Stimulated activated CD8-positive, alpha-beta memory T cell treated with anti-CD3 and anti-CD28 coated beads, Interleukin-4, amount 100 ng/mL, for 1 hour (primary cell): ENCODE measurements at regions not wholly inside any gene's neighbourhood (a gene's known extent, or its start where the extent isn't known, plus 50 kb on each side); places are given as distances from the start of the nearest gene placed in this dataset.
"Not testable (repeated sequence)": the region's sequence is repeated elsewhere in the genome, so short reads cannot be mapped to it uniquely, and the experiment has no call there.

Source experiments
- DNase-seq, 2 donors: peaks; one replicate each; pipeline ENCODE4 v3.0.0-alpha.2; 2020; ENCODE audit warnings: low read depth in 2 of 2, low spot score in 1 of 2

- no peak for DNase-seq
These were observed 84.8 kb upstream of the HNF1B start for GRCh38 chr17:37829592-37830123.

- no peak for DNase-seq
These were observed 83.8 kb upstream of the HNF1B start for GRCh38 chr17:37828651-37829124.

DNA sequence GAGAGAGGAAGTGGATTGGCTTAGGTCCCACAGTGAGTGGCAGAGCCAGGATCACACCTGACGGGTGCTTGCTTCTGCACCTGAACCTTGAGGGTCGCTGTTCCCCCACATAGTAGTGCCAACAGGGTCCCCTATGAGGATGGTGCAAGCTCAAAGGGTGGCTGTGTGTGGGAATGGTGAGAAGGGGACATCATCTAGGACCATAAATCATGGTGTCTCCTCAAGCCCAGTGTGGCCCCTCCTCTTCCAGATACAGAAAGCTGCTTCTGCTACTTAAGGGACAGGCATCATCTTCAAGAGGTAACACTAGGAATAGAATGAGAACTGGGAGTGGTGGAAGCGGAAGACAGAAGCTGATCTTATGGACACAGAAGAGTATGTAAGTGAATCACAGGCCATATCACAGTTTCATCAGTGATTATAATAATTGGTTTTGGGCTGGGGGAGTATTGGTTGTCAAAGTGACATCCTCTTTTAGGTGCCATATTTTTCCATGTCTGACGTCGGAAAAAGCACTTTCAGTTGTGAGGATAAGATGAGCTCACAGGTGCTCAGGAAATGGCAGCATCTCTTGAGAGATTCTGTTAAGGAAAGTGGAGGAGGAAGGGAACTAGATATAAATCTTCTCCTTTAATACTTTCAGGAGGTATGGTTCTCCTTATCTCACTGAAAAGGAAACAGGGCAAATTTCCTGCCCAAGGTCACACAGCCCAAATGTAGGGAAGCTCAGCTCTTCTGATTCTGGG, 83.2 kb upstream of the HNF1B start:
- DNase-seq = no peak

- DNase-seq = no peak
These were observed 81.9 kb upstream of the HNF1B start for GRCh38 chr17:37826497-37827430.

DNA sequence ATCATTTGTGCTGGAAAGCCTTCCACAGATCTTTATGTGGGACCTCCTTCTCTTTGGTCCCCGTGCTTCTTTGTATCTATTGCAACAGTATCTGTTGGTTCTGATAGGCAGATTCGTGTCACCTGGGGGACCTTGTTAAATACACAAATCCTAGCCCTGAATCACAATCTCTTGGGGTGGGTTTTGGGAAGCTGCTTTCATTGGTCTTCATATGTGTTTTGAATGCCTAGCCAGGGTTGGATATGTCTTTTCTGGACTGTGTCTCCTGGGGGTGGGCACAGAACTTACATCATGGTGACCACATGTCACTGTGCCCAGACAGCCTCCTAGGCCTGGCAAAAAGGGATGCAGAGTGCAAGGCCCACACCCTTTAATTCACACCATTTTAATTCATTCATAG, 81.0 kb upstream of the HNF1B start:
- DNase-seq = no peak

DNA sequence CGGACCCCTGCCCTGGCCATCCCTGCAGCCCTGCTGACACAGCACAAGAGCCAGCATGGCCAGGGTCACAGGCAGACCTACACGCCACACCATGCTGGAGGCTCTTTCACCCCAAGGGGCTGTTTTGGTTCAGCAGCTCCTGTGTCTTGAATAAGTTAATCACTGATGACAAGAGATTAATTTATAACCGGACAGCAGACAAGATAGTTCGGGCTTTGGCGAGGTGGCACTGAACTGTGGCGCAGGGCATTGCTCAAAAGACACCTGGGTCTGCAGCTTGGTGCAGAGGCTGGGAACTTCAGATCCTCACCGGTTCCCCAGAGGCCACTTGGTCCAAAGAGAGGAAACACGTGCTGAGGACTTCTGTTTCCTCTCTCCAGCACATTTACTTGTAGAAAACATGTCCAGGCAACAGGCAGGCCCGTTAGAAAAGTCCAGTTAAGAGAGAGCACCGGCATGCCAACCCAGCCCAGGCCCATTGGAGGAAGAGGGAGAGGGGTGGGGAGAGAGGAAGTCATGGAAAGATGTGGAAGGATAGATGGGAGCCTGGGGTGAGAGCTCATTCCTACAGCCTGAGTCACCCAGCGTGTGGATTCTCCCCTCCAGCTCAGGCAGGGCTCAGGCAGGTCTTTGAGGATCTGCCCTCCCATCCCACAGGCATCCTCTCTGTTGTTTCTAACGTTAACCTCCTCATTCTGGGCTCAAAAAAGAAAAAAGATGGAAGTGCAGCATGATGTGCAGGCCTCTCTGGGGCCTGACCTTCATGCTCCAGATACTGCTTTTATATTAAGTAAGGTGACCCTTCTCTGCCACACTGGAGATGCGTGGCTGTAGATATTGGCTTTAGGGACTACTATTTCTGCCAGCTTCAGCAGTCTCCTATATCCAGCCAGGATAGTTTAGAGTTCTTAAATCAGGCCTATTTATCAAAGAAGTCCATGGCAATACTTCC, 80.0 kb upstream of the HNF1B start:
- DNase-seq = no peak

DNA sequence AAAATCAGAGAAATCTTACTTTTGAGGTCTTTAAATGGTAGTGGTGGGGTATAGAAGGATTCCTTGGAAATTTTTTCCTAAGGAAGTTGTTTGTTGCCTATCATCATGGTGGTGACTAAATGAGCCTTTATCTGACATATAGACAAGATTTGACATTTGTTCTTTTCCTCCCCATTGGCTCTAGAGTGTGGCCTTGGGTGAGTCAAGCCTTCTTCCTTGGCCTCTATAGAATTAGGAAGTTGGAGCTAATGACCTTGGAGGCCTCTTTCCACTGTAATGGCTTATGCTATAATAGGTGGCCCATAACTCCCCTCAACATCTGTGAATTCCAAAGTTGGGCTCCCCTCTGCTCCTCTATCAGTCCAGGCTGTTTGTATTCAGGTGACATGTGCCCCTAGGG, 79.1 kb upstream of the HNF1B start:
- DNase-seq = no peak

DNA sequence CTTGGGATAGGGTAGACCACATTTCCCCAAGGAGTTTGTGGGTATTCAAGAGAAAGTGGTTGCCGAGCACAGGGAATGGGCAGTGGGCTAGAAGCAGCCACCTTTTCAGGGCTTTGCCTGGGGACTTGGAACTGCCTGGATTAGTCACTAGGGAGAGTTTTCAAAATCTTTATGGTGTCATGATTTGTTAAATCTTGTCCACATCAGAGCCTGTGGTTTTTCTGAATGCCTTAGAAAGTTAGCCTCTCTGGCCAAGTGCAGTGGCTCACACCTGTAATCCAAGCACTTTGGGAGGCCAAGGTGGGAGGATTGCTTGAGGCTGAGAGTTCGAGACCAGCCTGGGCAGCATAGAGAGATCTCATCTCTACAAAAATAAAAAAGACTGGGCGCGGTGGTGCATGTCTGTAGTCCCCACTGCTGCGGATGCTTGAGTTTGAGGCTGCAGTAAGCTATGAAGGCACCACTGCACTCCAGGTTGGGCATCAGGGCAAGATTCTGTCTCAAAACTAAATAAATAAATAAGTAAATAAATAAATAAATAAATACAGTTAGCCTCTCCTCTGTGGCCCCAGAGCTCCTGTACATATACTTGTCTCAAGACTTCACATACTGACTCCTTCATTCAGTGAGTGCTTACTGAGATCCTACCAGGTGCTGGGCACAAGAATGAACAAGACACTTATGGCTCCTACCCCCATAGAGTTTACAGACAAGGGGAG, 76.3 kb upstream of the HNF1B start:
- DNase-seq = no peak

GRCh38 chr17:37820313-37820994, 75.6 kb upstream of the HNF1B start:
- DNase-seq = no peak

DNA sequence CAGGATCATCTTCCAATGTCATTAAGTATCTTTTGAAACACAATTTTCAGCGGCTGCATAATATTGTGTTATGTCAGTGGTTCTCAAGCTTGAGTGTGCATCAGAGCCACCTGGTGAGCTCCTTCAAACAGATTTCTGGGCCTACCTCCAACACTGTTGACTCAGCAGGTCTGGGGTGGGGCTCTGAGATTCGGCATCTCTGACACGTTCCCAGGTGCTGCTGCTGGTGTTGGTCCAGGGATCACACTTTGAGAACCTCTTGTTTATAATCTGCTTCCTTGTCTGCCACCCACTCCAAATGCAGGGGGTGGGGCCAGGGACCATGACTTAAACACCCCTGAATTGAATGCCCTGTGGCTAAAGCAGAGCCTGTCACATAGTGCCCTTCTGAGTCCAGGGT, 73.8 kb upstream of the HNF1B start:
- DNase-seq = no peak

- no peak for DNase-seq
These were observed 72.1 kb upstream of the HNF1B start for GRCh38 chr17:37816950-37817349.

DNA sequence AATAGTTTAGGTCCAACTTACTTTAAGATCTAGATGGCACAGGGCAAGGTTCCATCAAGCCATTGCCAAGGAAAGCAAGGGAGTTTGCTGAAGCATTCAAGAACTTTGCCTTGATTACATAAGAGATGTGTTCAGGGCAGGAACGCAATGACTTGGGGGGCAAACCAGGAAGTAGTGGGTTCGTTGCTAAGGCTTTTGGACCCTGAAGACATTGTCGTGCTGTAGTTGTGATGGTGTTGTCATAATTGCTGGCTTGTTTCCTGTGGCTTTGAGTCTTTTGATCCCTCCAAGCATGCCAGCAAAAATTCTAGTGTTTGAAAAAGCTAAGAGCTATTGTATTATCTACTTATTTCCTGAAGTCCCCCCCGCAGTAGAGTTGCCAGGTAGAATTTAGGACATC, 70.7 kb upstream of the HNF1B start:
- no peak for DNase-seq

GRCh38 chr17:37813751-37814150, 68.9 kb upstream of the HNF1B start:
- no peak for DNase-seq

- DNase-seq = not testable (repeated sequence)
These were observed 64.0 kb upstream of the HNF1B start for GRCh38 chr17:37808846-37809245.

- no peak for DNase-seq
These were observed 58.0 kb upstream of the HNF1B start for GRCh38 chr17:37802712-37803416.

DNA sequence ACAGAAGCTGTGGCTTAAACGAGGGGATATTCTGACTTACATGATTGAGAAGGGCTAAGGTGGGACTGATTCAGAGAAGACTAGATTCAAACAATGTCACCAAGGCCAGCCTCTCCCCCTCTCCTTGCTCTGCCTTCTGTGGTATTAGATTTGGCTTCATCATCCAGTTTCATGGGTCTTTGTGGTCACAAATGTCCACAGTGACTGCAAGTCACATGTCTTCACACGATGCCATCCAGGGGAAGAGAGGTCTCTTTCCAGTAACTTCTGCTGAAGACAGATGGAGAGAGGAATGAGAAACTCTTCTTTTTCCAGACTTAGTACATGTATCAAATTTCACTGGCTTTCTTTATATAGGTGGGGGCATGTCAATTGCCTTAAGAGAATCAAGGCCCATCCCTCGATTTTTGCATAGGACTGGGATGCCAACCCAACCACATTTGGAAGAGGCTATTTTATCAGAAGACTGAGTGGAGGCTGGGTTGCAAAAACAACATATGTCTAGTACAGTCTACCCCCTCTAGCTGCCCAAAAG, 57.3 kb upstream of the HNF1B start:
- DNase-seq = no peak

- DNase-seq = no peak
These were observed 56.3 kb upstream of the HNF1B start for GRCh38 chr17:37801171-37801570.

DNA sequence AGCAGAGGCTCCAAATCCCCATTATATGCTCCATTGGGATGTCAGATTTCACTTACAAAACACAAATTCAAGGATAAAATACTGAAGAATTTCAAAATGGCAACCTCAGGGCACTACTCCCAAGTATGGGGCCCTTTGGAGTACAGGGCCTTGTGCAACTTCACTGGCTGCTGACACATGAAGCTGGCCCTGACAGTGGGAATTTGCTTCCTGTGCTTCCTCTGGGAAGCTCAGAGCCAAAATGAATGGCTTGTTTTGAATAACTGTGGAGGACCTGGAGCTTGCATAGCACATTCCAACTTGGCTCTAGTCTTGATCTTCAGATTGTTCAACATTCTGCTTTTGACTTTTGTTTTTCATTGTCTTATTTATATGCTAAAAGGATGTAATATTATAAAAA, 52.3 kb upstream of the HNF1B start:
- no peak for DNase-seq

DNA sequence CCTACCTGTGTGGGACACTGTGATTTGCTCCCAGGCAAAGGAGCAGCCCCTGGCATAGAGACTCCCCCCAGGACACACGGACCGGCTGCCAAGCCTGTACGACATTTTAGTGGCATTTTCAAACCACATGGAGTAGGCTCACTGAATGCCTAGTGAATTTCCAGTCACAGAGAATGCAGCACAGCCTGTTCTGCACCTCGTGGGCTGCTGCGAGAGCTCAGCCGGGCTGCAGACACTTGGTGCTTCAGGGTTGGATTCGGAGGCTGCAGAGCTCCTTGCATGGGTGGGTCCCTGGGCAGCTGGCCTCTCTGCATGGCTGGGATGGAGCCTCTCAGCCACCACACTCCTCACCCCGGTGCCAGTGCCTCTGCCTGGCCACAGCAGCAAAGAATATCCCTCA, 51.2 kb upstream of the HNF1B start:
- DNase-seq = no peak
